ENCODE measurements at regions not wholly inside any gene's neighbourhood (a gene's known extent, or its start where the extent isn't known, plus 50 kb on each side); places are given as distances from the start of the nearest gene placed in this dataset.

- Histone ChIP-seq H3K27me3 (no peaks in the 10 kb centered on the region), H3K36me3 (no peaks in the 10 kb centered on the region), H3K27ac (no peak overlapping the region), H3K9me3 (no peaks in the 10 kb centered on the region), H3K4me3 (no peak overlapping the region), H3K4me1 (no peaks in the 10 kb centered on the region)
- TF ChIP-seq CTCF (IDR thresholded peaks at IDR 0.05), result no peak
- intact Hi-C loops (cut with DNase I), result no loop called here
- no peak for DNase-seq (ENCODE audit: low spot score in 2 of 2)
Measured at GRCh38 chr20:52867305-52867704, 104.9 kb upstream of the TSHZ2 start.

- TF ChIP-seq CTCF (IDR thresholded peaks at IDR 0.05), result no peak
- DNase-seq (ENCODE audit: low spot score in 2 of 2), result no peak
Measured at GRCh38 chr20:52864916-52865605, 107.1 kb upstream of the TSHZ2 start.

GRCh38 chr20:52859156-52859876, 112.8 kb upstream of the TSHZ2 start:
- intact Hi-C loops (cut with DNase I), result no loop called here
- no peak for TF ChIP-seq CTCF (IDR thresholded peaks at IDR 0.05)

More at GRCh38 chr20:52864916-52865605, 107.1 kb upstream of the TSHZ2 start:
- no peaks in the 10 kb centered on the region for H3K4me1 ChIP-seq
- H3K9me3 ChIP-seq, result no peaks in the 10 kb centered on the region
- intact Hi-C loops (cut with DNase I), result no loop called here
- no peak overlapping the region for H3K27ac ChIP-seq
- no peaks in the 10 kb centered on the region for H3K36me3 ChIP-seq
- no peaks in the 10 kb centered on the region for H3K27me3 ChIP-seq
- H3K4me3 ChIP-seq, result no peak overlapping the region

GRCh38 chr20:52852714-52853113, 119.4 kb upstream of the TSHZ2 start:
- H3K27ac ChIP-seq, result no peak overlapping the region
- no peaks in the 10 kb centered on the region for H3K27me3 ChIP-seq
- no peaks in the 10 kb centered on the region for H3K9me3 ChIP-seq
- no peaks in the 10 kb centered on the region for H3K4me1 ChIP-seq
- intact Hi-C loops (cut with DNase I), result no loop called here
- H3K36me3 ChIP-seq, result no peaks in the 10 kb centered on the region
- no peak for DNase-seq (ENCODE audit: low spot score in 2 of 2)
- no peak overlapping the region for H3K4me3 ChIP-seq
- no peak for TF ChIP-seq CTCF (IDR thresholded peaks at IDR 0.05)

More at GRCh38 chr20:52859156-52859876, 112.8 kb upstream of the TSHZ2 start:
- H3K36me3 ChIP-seq, result no peaks in the 10 kb centered on the region
- DNase-seq (ENCODE audit: low spot score in 2 of 2), result no peak
- H3K9me3 ChIP-seq, result no peaks in the 10 kb centered on the region
- no peaks in the 10 kb centered on the region for H3K27me3 ChIP-seq
- no peak overlapping the region for H3K4me3 ChIP-seq
- no peaks in the 10 kb centered on the region for H3K4me1 ChIP-seq
- no peak overlapping the region for H3K27ac ChIP-seq

GRCh38 chr20:52847731-52848359, 124.3 kb upstream of the TSHZ2 start:
- no peak for DNase-seq (ENCODE audit: low spot score in 2 of 2)
- intact Hi-C loops (cut with DNase I), result no loop called here
- Histone ChIP-seq H3K36me3 (no peaks in the 10 kb centered on the region), H3K27me3 (no peaks in the 10 kb centered on the region), H3K9me3 (no peaks in the 10 kb centered on the region), H3K4me3 (no peak overlapping the region), H3K27ac (no peak overlapping the region), H3K4me1 (no peaks in the 10 kb centered on the region)
- TF ChIP-seq CTCF (IDR thresholded peaks at IDR 0.05), result no peak

Measured in ascending aorta (tissue), 2 donors.